Inferior parietal cortex (tissue), 1 donor: ENCODE measurements at regions not wholly inside any gene's neighbourhood (a gene's known extent, or its start where the extent isn't known, plus 50 kb on each side); places are given as distances from the start of the nearest gene placed in this dataset.
A peak's percentile ranks its signal among the peaks of the same experiment; 100 is the strongest.

Experiments
- DNase-seq: peaks from one replicate; pipeline ENCODE4 v3.0.0-alpha.2; 2016; ENCODE audit errors: extremely low spot score

DNA sequence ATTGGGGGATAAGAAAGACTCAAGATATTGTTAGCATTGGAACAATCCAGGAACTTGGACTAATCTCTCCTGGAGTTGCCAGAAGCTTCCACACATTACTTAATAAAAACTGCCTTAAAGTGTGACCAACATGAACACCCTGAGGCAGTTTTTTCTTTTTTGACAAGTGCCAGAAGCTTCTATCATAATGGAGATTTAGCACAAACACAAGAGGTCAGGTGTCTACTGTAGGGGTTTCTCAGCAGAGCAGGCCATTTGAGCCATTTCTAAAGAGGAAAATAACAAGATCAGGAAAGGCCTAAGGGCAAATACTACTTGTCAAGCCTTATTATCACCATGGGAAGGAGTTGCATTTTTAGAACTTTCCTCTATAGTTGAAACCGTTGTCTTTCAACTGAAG is 361.5 kb downstream of the EPM2A start:
- DNase-seq, result no peak

DNA sequence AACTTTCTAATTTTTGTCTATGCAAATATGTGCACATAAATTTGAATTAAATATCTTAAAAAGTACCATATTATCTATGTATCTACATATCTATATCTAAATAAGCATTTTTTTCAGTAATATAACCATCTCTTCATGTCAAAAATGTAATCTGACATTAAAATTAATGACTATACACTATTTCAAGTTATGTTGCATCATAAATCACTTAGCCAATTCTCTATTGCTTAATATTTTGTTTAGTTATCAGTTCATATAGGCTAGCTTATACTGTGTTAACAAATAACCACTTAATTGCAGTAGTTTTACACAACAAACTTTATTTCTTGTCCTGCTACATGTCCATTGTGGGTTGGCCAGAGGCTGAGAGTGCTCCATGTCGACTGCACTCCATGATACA is 360.8 kb downstream of the EPM2A start:
- no peak for DNase-seq

DNA sequence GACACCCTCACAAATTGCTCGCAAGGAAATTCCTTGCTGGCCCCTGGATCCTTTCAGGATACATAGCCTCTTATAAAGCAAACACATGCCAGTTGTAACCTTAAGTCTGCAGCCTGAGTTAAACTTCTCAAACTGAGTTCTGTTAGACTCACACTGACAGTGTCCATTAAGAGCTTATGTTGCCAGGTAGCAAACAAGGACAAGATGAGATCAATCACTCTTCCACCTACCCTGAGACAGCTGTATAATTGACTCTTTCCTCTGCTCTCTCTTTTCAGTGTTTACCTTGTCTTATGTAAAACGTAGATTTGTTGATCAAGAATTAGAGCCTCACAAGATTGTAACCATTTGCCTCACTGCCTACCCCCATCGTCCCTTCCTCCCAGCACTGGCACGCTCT is 359.8 kb downstream of the EPM2A start:
- DNase-seq, result no peak

DNA sequence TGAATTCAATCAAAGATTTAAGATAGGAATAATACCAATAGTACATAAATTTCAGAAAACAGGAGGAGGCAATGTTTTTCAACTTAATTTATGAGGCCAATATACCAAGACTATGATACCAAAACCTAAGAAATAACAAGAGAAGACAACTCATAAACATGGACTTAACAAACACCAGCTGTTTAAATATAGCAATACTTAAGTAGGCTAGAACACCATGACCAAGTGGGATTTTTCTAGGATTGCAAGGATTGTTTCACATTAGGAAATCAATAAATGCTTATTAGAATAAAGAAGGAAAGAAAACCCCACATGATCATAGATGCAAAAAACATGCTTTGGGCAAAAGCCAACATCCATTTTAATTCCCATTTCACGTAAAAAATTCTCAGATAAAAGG is 355.1 kb downstream of the EPM2A start:
- DNase-seq, result no peak

DNA sequence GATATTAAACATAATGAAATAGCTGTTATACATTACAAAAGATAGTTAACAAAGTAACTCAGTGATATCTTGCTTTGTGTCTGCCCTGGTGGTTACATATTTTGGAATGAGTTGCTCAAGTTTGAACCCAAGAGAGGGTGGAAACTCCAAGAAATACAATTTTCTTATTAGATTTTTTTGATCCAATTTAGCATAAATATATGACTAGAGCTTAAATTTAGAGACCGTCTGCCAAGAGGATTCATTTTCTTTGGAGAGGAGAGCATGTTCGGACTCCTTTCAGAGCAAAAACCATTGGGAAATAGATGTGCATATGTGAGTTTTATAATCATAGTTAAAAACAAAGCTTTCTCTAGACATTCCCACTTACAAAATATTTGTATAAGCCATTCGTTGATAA is 353.4 kb downstream of the EPM2A start:
- no peak for DNase-seq

DNA sequence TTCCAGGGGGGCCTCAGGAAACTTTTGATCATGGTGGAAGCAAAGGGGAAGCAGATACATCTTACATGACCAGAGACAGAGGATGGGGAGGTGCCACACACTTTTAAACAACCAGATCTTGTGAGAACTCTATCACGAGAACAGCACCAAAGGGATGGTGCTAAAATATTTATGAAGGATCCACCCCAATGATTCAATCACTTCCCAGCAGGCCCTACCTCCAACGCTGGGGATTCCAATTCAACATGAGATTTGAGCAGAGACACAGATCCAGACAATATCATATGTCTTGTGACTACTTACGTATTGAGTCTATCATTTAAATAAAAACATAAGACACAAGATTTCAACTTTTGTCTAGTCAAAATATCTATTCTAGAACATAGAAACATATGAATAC is 351.9 kb downstream of the EPM2A start:
- DNase-seq, result no peak

DNA sequence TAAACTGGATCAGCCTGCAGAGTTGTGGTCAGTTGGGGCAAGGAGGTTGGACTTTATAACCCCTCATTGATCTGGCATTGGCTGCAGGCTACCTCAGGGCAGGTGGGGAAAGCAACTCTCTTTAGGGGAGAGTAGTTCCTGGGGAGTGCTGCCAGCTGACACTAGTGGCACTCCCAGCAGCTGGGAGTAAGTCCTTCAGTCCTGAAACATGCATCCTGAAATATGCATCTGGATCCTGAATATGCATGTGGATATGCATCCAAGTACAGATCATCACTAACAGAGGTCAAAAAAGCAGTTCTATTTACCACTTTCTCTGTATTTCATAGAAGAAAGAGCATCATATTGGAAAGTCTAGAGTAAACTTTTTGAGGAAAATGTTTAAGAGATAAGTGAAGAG is 350.8 kb downstream of the EPM2A start:
- DNase-seq, result no peak

DNA sequence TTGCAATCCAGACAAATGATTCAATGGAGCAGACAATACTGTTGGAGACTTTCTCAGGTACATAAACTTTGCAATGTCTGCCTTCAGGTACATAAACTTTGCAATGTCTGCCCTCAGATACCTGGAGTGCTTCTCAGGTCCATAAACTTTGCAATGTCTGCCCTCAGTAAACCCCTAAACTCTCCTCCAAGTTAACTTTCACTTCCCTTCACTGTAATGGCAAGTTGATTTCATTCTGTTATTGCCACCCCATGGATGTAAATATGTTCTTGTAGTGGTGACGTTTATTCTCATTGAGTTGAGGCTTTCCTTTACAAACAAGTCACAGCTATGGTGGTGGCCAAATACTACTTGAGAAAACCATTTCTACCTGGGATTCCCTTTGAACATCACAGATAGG is 338.8 kb downstream of the EPM2A start:
- no peak for DNase-seq

DNA sequence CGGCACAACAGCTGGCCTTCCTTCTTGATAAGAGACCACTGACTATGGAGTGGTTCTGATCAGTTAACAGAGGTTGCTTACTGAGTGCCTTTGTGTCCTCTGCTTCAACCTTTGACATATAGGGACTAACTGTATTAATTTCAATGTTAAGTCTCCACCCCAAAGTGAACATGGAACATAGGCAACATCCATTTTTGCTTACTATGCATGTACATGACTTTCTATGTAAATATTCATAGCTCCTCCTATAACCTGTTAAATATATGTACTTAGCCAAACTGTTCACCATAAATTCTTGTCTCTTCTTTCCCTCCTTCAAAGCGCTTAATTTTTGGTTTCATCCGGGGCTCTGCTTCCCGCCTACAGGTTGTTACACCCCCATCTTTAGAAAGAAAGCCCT is 334.8 kb downstream of the EPM2A start:
- DNase-seq, result no peak

DNA sequence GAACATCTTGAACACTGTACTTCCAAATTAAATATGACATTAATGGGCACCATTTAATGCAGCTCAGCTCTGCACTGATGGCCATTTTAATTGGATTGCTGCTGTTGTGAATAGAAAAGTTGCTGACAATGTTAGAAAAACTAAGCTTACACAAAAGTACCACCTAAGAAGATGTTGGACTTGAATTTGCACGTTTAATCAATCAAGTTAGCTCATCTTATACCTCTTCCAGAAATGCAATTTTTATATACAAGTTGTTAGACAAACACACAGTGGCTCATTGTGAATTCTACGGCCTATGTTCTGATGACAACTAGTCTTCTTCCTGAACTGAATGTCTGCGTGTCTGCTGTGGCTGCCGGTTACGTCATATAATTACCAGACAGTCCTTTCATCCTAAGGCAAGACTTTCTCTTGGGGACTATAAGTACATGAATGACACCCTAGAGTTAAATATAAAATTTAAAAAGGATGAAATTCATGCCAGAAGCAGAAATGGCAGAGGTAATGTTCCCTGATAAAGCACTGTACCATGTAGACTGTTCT is 330.2 kb downstream of the EPM2A start:
- DNase-seq, result no peak

DNA sequence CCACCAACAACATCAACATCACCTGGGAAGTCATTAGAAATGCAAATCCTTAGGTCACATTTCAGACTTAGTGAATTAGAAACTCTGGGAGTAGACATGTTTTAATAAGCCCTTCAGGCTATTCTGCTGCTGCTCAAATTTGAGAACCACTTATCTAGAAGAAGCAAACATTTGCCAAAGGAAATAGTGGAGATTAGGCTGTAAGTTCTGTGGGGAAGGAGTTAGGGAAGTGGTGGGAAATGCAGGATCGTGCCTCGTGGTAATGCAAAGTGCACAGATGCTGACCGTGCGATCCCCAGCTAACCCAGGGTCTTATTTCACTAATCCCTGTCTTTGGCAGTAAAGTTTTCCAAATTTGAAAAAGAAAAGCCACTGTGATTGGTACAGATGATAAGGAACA is 328.5 kb downstream of the EPM2A start:
- no peak for DNase-seq

DNA sequence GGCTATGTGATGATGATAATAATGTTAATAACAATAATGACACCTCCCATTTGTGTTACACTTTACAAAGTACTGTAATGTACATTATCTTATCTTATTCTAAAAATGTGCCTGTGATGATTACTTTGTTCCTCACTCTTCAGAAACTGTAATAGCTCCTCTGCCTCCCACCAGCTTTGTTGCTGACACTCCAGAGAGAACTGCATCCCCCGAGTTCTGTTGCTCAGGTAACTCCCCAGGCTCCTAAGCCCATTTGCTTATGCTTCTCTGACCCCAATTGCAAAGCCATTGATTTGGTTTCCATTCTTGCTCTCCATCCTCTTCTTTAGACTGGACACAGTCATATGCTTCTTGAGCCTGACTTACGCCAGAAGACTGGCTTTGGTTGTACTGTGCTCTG is 319.7 kb downstream of the EPM2A start:
- DNase-seq, result no peak

DNA sequence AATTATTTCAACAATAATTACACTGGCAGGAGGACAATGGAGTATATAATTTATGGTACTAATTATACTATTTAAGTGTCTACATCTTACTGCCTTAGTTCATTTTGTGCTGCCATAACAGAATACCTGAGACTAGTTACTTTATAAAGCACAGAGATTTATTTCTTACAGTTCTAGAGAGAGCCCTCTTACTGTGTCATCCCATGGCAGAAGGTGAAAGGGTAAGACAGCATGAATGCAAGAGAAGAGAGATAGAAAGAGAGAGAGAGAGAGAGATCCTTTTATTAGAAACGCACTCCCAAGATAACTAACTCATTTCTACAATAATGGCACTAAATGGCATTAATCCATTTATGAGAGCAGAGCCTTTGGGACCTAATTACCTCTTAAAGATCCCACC is 314.7 kb downstream of the EPM2A start:
- DNase-seq, result no peak

DNA sequence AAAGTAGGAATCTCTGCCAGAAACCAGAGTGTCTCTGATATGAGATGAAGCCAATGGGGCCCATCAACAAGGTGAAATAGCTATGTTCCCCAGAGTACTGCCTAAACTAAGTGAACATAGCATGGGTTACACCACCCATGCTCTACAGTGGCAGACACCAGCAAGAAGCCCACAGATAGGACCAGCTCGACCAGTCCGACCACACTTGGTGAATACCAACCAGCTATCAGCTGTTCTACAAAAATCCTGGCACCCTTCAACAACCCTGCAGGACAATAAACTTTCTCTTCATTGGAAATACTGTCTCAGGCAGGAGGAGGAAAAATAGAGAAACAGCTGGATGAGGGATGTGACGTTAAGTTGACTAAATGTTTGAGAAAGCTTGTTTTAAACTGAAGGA is 311.4 kb downstream of the EPM2A start:
- no peak for DNase-seq

DNA sequence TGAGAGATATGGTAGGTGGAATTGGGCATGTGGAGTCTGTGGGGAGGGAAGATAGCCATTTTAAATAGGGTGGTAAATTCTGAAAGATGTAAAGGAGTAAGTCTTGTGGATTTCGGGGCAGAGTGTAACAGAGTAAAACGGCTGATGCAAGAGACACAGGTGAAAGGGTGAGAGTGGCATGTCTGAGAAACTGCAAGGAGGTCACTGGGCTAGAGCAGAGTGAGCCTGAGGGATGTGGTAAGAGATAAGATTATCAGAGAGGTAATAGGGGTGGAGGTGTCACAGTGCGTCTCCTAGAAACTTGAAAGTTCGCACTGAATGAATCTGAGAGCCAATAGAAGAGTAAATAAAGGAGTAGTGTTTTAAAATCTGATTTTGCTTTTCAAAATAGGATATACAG is 308.1 kb downstream of the EPM2A start:
- DNase-seq, result no peak

DNA sequence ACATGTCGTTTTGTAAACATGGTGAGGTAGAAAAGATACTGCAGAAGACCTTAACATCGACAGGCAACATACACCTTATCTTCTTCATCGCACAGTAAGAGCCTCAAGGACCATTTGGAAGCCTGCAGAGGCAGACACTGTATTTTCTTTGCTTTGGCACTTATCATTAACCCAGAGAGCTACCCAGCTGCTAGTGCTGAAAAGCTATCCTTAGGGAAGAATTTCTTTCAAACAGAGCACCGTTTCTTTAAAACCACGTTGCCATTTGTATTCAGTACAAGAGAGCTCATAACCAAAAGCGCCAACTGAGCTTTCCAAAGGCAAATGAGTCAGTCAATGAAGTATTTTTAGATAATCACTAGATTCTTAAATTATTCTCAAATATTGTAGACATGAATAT is 306.6 kb downstream of the EPM2A start:
- peak; percentile 34 for DNase-seq

DNA sequence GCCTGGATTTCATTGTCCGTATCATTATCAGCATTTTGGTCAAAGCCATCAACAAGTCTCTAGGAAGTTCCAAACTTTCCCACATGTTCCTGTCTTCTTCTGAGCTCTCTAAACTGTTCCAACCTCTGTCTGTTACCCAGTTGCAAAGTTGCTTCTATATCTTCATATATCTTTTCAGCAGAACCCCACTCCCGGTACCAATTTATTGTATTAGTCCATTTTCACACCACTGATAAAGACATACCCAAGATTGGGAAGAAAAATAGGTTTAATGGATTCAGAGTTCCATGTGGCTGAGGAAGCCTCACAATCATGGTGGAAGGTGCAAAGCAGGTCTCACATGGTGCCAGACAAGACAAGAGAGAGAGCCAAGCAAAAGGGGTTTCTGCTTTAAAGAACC is 293.2 kb downstream of the EPM2A start:
- DNase-seq, result no peak

DNA sequence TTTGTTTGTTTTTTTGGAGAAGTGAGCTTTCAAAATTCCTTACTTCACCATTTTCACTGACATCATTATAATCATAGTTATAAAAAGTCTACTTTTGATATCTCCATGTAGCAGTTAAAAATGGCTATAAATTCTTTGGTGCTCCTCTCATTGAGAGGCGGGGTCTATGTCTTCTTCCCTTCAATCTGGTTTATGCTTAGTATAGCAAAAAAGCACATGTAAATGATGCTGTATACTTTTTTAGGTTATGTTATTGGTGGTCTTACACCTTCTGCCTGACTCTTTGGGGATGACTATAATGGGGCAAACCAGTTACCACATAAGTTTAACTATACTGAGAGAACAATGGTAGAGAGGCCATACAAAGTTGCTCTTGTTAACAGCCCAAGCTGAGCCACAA is 289.6 kb downstream of the EPM2A start:
- no peak for DNase-seq

DNA sequence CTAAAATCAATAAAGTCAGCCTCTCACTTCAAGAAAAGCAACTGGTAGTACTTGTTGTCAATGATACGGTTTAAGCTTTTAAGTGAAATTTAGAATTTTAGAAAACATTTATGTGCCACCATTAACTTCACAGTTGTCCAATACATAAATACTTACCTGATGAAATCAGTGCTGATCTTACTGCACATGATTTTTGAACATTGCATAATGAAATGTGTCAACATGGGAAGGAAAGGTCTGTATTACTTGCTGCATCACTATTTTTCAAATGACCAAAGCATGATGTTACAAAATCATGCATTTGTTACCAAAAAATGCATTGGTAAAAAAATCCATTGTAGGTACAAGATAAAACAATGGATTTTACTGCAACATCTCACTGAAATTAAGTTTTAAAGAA is 284.3 kb downstream of the EPM2A start:
- no peak for DNase-seq

DNA sequence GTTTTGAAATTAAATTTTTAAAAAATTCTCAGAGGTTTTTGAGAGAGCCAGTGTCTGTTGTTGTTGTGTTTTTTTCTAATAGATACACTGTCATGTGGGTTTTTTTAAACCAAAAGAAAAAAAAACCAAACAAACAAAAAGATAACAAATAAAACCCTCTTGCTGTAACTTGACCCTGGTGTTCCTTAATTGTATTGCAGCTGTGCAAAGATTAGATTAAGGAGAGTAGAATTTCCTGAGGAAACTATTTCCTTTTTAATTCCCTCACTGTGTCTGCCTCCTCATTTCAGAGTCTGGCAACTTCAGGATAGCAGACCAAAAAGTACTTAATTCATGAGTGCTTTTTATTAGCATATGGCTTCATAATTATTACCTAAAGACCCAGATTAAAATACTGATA is 281.9 kb downstream of the EPM2A start:
- DNase-seq, result no peak

DNA sequence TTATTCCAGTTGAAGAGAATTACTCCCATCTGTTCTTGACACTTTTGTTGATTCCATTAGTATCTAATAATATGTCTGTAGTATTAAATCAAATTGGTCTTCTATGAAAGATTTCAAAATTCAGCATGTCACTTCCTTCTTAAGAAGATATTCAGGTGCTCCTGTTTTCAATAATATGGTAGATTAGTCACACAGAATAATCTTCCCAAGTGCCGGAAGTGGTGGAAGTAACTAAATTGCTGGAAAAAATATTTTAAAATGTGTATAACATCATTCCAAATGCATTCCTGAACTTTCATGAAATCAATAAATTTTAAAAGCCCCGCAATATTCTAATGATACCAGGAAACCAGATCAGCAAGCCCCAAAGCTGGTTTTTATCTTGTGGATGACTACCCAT is 281.3 kb downstream of the EPM2A start:
- DNase-seq, result no peak

DNA sequence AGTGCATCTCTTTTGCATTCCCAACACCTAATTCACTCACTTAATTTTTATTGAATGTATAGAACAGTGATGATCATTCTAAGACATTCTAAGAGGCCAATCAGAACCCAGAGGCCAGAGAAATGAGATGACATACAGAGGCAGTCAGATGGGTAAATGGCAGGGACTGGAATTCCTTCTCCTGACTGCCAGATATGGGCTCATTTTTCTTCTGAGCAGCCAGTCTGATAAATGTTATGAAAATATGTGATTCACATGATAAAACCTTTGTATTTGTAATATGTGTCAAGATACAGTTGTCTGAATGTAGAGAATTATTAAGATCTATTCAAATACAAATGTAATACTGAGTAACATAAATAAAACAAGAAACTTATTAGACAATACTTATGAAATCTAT is 277.8 kb downstream of the EPM2A start:
- DNase-seq, result no peak

DNA sequence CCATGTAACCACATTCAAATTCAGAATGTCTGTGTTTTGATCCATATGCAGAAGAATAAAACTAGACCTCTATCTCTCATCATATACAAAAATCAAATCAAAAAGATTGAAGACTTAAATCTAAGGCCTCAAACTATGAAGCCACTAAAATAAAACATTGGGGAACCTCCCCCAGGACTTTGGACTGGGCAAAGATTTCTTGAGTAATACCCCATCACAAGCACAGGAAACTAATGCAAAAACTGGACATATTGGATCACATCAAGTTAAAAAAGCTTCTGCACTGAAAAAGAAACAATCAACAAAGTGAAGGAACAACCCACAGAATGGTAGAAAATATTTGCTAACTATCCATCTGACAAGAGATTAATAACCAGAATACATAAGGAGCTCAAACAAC is 266.8 kb downstream of the EPM2A start:
- no peak for DNase-seq

DNA sequence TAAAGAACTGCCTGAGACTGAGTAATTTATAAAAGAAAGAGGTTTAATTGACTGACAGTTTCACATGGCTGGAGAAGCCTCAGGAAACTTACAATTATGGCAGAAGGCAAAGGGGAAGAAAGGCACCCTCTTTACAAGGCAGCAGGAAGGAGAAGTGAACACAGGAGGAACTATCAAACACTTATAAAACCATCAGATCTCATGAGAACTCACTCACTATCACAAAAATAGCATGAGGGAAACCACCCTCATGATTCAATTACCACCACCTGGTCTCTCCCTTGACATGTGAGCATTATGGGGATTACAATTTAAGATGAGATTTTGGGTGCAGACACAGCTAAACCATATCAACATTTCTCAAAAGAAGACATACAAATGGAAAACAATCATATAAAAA is 266.3 kb downstream of the EPM2A start:
- no peak for DNase-seq
